ENCODE measurements at regions not wholly inside any gene's neighbourhood (a gene's known extent, or its start where the extent isn't known, plus 50 kb on each side); places are given as distances from the start of the nearest gene placed in this dataset.

GRCh38 chr7:142503036-142503435 lies 245.2 kb upstream of the PRSS58 start (continued):
- TF ChIP-seq ZNF462 (CRISPR knock-in tag; IDR thresholded peaks at IDR 0.05) = no peak

- Histone ChIP-seq H3K27me3 (ENCODE audit: insufficient read depth) (no peaks in the 10 kb centered on the region), H3K9me2 (ENCODE audit: insufficient read depth) (no peaks in the 10 kb centered on the region), H3K4me3 (no peak overlapping the region), H3K79me2 (replicated peaks; ENCODE audit: insufficient read depth) (no peaks in the 10 kb centered on the region), H4K20me1 (replicated peaks; ENCODE audit: insufficient read depth) (no peaks in the 10 kb centered on the region), H3K36me3 (ENCODE audit: insufficient read depth) (no peaks in the 10 kb centered on the region), H3K4me2 (no peak overlapping the region), H3K27ac (ENCODE audit: low read depth) (no peak overlapping the region), H2AFZ (no peak overlapping the region), H3K4me1 (ENCODE audit: insufficient read depth) (no peaks in the 10 kb centered on the region), H3F3A (replicated peaks; ENCODE audit: low read depth) (no peaks in the 10 kb centered on the region)
- H3K4me3 Mint-ChIP-seq = no peak overlapping the region
- H3K27me3 Mint-ChIP-seq (ENCODE audit: insufficient read depth, low read depth, poor library complexity) = peaks cover 6% of the 10 kb centered on the region
- no peak for TF ChIP-seq NANOG (IDR thresholded peaks at IDR 0.05; ENCODE audit: borderline replicate concordance)
- TF ChIP-seq ZNF462 (CRISPR knock-in tag; IDR thresholded peaks at IDR 0.05) = no peak
- no peak for TF ChIP-seq ZNF114 (CRISPR knock-in tag; IDR thresholded peaks at IDR 0.05)
- no peak for TF ChIP-seq ETS1 (IDR thresholded peaks at IDR 0.05)
- no peak for TF ChIP-seq EZH2phosphoT487 (IDR thresholded peaks at IDR 0.05; ENCODE audit: unreplicated experiment)
- TF ChIP-seq CREB1 (CRISPR knock-in tag; IDR thresholded peaks at IDR 0.05; ENCODE audit: low read depth) = no peak
- TF ChIP-seq STAT1 (IDR thresholded peaks at IDR 0.05; ENCODE audit: unreplicated experiment) = no peak
- peaks cover 5% of the 10 kb centered on the region; the same call in 2 of the 3 replicates for H3K4me1 Mint-ChIP-seq
- no peak for DNase-seq (ENCODE audit: low spot score)
- no peak overlapping the region for H3K27ac Mint-ChIP-seq
- no peak for ATAC-seq
- H3K9me3 Mint-ChIP-seq = no peaks in the 10 kb centered on the region
- H3K36me3 Mint-ChIP-seq (ENCODE audit: low read depth) = no peaks in the 10 kb centered on the region
Observed at GRCh38 chr7:142501434-142501833, 243.6 kb upstream of the PRSS58 start.

Measured in GM23338 (cell line).